A549 (cell line): ENCODE measurements at regions not wholly inside any gene's neighbourhood (a gene's known extent, or its start where the extent isn't known, plus 50 kb on each side); places are given as distances from the start of the nearest gene placed in this dataset.

Experiments
- CEBPB ChIP-seq, 2 experiments: fragments of >200 bp in 1 of 2; sonication (Bioruptor Twin) in 1 of 2; formaldehyde crosslinking in 1 of 2; IDR thresholded peaks; 2 replicates each; pipeline ENCODE4 v1.6.1; 2012 to 2016
- POLR2A ChIP-seq: IDR thresholded peaks from 2 replicates; pipeline ENCODE4 v1.6.1; 2012; ENCODE audit warnings: mild to moderate bottlenecking, low read length

GRCh38 chr15:99440551-99441443, 125.0 kb upstream of the MEF2A start:
- TF ChIP-seq POLR2A = no peak
- TF ChIP-seq CEBPB (IDR thresholded peaks at IDR 0.05) = no peak
